ENCODE measurements at regions not wholly inside any gene's neighbourhood (a gene's known extent, or its start where the extent isn't known, plus 50 kb on each side); places are given as distances from the start of the nearest gene placed in this dataset.
"Not testable (repeated sequence)": the region's sequence is repeated elsewhere in the genome, so short reads cannot be mapped to it uniquely, and the experiment has no call there.

GRCh38 chr3:106093616-106094015 is 224.8 kb upstream of the CBLB start:
- DNase-seq (ENCODE audit: low read depth): no peak
- POLR2A ChIA-PET: no interaction called here
- Histone ChIP-seq H3K4me3 (ENCODE audit: low read depth, low read length) (no peak overlapping the region), H3K36me3 (ENCODE audit: control insufficient read depth, insufficient read depth, low read length) (no peaks in the 10 kb centered on the region), H3K27me3 (ENCODE audit: control insufficient read depth, insufficient read depth, low read length) (no peaks in the 10 kb centered on the region)
- CTCF ChIA-PET: no interaction called here
- no peak for TF ChIP-seq CTCF (IDR thresholded peaks at IDR 0.05; ENCODE audit: insufficient read depth, low read depth, low read length)

GRCh38 chr3:106097817-106098435 is 229.1 kb upstream of the CBLB start:
- CTCF ChIA-PET: interaction anchor here (1.2 kb wide), 1 partner anchor 9 kb away, joined by 3 read pairs; no protein-coding TSS in a partner anchor
- no peak for DNase-seq (ENCODE audit: low read depth)
- Histone ChIP-seq H3K27me3 (ENCODE audit: control insufficient read depth, insufficient read depth, low read length) (no peaks in the 10 kb centered on the region), H3K36me3 (ENCODE audit: control insufficient read depth, insufficient read depth, low read length) (no peaks in the 10 kb centered on the region), H3K4me3 (ENCODE audit: low read depth, low read length) (no peak overlapping the region)
- TF ChIP-seq CTCF (IDR thresholded peaks at IDR 0.05; ENCODE audit: insufficient read depth, low read depth, low read length): no peak
- POLR2A ChIA-PET: no interaction called here

- Histone ChIP-seq H3K36me3 (ENCODE audit: control insufficient read depth, insufficient read depth, low read length) (no peaks in the 10 kb centered on the region), H3K4me3 (ENCODE audit: low read depth, low read length) (no peak overlapping the region), H3K27me3 (ENCODE audit: control insufficient read depth, insufficient read depth, low read length) (no peaks in the 10 kb centered on the region)
- CTCF ChIA-PET: no interaction called here
- no peak for TF ChIP-seq CTCF (IDR thresholded peaks at IDR 0.05; ENCODE audit: insufficient read depth, low read depth, low read length)
- POLR2A ChIA-PET: no interaction called here
- DNase-seq (ENCODE audit: low read depth): no peak
Measured at GRCh38 chr3:106103383-106103782, 234.6 kb upstream of the CBLB start.

- Histone ChIP-seq H3K27me3 (ENCODE audit: control insufficient read depth, insufficient read depth, low read length) (no peaks in the 10 kb centered on the region), H3K4me3 (ENCODE audit: low read depth, low read length) (no peak overlapping the region), H3K36me3 (ENCODE audit: control insufficient read depth, insufficient read depth, low read length) (no peaks in the 10 kb centered on the region)
- TF ChIP-seq CTCF (IDR thresholded peaks at IDR 0.05; ENCODE audit: insufficient read depth, low read depth, low read length): no peak
- ChIA-PET POLR2A (no interaction called here), CTCF (no interaction called here)
- DNase-seq (ENCODE audit: low read depth): no peak
Measured at GRCh38 chr3:106104078-106104477, 235.3 kb upstream of the CBLB start.

GRCh38 chr3:106108925-106109324 is 240.1 kb upstream of the CBLB start:
- no peak for TF ChIP-seq CTCF (IDR thresholded peaks at IDR 0.05; ENCODE audit: insufficient read depth, low read depth, low read length)
- no peak for DNase-seq (ENCODE audit: low read depth)
- ChIA-PET POLR2A (no interaction called here), CTCF (no interaction called here)
- no peaks in the 10 kb centered on the region for H3K36me3 ChIP-seq (ENCODE audit: control insufficient read depth, insufficient read depth, low read length)
- H3K27me3 ChIP-seq (ENCODE audit: control insufficient read depth, insufficient read depth, low read length): no peaks in the 10 kb centered on the region
- H3K4me3 ChIP-seq (ENCODE audit: low read depth, low read length): no peak overlapping the region

GRCh38 chr3:106112561-106112960 is 243.7 kb upstream of the CBLB start:
- POLR2A ChIA-PET; H3K27me3 ChIP-seq (ENCODE audit: control insufficient read depth, insufficient read depth, low read length); H3K4me3 ChIP-seq (ENCODE audit: low read depth, low read length); DNase-seq (ENCODE audit: low read depth); H3K36me3 ChIP-seq (ENCODE audit: control insufficient read depth, insufficient read depth, low read length); CTCF ChIA-PET: not testable (repeated sequence)
